GM23338 (cell line): ENCODE measurements at regions not wholly inside any gene's neighbourhood (a gene's known extent, or its start where the extent isn't known, plus 50 kb on each side); places are given as distances from the start of the nearest gene placed in this dataset.

Source experiments
- ATAC-seq: fragments of 200-7000 bp; cut with Tn5 transposase; 3 replicates; pipeline ENCODE4 v1.9.1; 2020
- DNase-seq: peaks from one replicate; pipeline ENCODE4 v3.0.0-alpha.2; 2015; ENCODE audit warnings: low spot score
- H2AFZ ChIP-seq: fragments of 200-600 bp; sonication (generic); 2 replicates; pipeline ENCODE4 v1.8.0; 2016; ENCODE audit warnings: antibody characterized with exemption, mild to moderate bottlenecking, moderate library complexity
- H3F3A ChIP-seq: fragments of 200-600 bp; sonication (generic); replicated peaks from 2 replicates; pipeline ENCODE4 v1.8.0; 2017; ENCODE audit warnings: antibody characterized with exemption, mixed run types, low read depth
- H3K27ac ChIP-seq: fragments of 200-600 bp; sonication (generic); 2 replicates; pipeline ENCODE4 v1.6.1; 2016; ENCODE audit warnings: low read depth
- H3K27me3 ChIP-seq: fragments of 200-600 bp; sonication (generic); 2 replicates; pipeline ENCODE4 v1.8.0; 2016; ENCODE audit warnings: mild to moderate bottlenecking, mixed run types, moderate library complexity; ENCODE audit not compliant: insufficient read depth
- H3K36me3 ChIP-seq: fragments of 200-600 bp; sonication (generic); 2 replicates; pipeline ENCODE4 v1.8.0; 2016; ENCODE audit warnings: mild to moderate bottlenecking; ENCODE audit not compliant: insufficient read depth
- H3K4me1 ChIP-seq: fragments of 200-600 bp; sonication (generic); 2 replicates; pipeline ENCODE4 v1.8.0; 2016; ENCODE audit warnings: mild to moderate bottlenecking, moderate library complexity; ENCODE audit not compliant: insufficient read depth
- H3K4me2 ChIP-seq: fragments of 200-600 bp; sonication (generic); 2 replicates; pipeline ENCODE4 v1.7.1; 2017; ENCODE audit warnings: mixed run types
- H3K4me3 ChIP-seq: fragments of 200-600 bp; sonication (generic); 2 replicates; pipeline ENCODE4 v1.6.1; 2016; ENCODE audit warnings: mixed run types
- H3K79me2 ChIP-seq: fragments of 200-600 bp; sonication (generic); replicated peaks from 2 replicates; pipeline ENCODE4 v1.8.0; 2017; ENCODE audit warnings: mild to moderate bottlenecking; ENCODE audit not compliant: insufficient read depth
- H3K9me2 ChIP-seq: fragments of 200-600 bp; sonication (generic); 2 replicates; pipeline ENCODE4 v1.8.0; 2017; ENCODE audit not compliant: insufficient read depth
- H4K20me1 ChIP-seq: fragments of 200-600 bp; sonication (generic); replicated peaks from 2 replicates; pipeline ENCODE4 v1.8.0; 2017; ENCODE audit warnings: mild to moderate bottlenecking; ENCODE audit not compliant: insufficient read depth
- H3K27ac Mint-ChIP-seq: 2 replicates; pipeline ENCODE4 v1.8.0; 2020; ENCODE audit warnings: inconsistent platforms, mild to moderate bottlenecking, moderate library complexity, mixed read lengths
- H3K27me3 Mint-ChIP-seq: 3 replicates; pipeline ENCODE4 v1.8.0; 2022; ENCODE audit warnings: low read depth, mild to moderate bottlenecking, moderate library complexity, mixed read lengths, inconsistent platforms; ENCODE audit not compliant: insufficient read depth, poor library complexity
- H3K36me3 Mint-ChIP-seq: 3 replicates; pipeline ENCODE4 v1.8.0; 2021; ENCODE audit warnings: low read depth, mild to moderate bottlenecking, inconsistent platforms, moderate library complexity, mixed read lengths
- H3K4me1 Mint-ChIP-seq: 3 replicates; pipeline ENCODE4 v1.8.0; 2020; ENCODE audit warnings: mild to moderate bottlenecking, inconsistent platforms, mixed read lengths
- H3K4me3 Mint-ChIP-seq: 3 replicates; pipeline ENCODE4 v1.8.0; 2021; ENCODE audit warnings: moderate library complexity, mild to moderate bottlenecking, inconsistent platforms, mixed read lengths
- H3K9me3 Mint-ChIP-seq: 3 replicates; pipeline ENCODE4 v1.8.0; 2020; ENCODE audit warnings: moderate library complexity, mild to moderate bottlenecking, inconsistent platforms, mixed read lengths
- CREB1 ChIP-seq: fragments of 250-450 bp; sonication (Bioruptor Pico); IDR thresholded peaks from 2 replicates; pipeline ENCODE4 v1.5.0; 2020; ENCODE audit warnings: low read depth, mild to moderate bottlenecking, moderate library complexity
- EZH2 ChIP-seq: fragments of 200-600 bp; sonication (generic); IDR thresholded peaks from one replicate; pipeline ENCODE4 v1.8.0; 2017; ENCODE audit warnings: antibody characterized with exemption, mild to moderate bottlenecking, low read depth; ENCODE audit not compliant: unreplicated experiment
- EZH2phosphoT487 ChIP-seq: fragments of 200-600 bp; sonication (generic); IDR thresholded peaks from one replicate; pipeline ENCODE4 v1.8.1; 2018; ENCODE audit warnings: antibody characterized with exemption; ENCODE audit not compliant: unreplicated experiment
- NANOG ChIP-seq: IDR thresholded peaks from 2 replicates; pipeline ENCODE4 v1.6.1; 2016; ENCODE audit warnings: antibody characterized with exemption, borderline replicate concordance
- POLR2AphosphoS5 ChIP-seq: IDR thresholded peaks from 2 replicates; pipeline ENCODE4 v1.6.1; 2016; ENCODE audit warnings: antibody characterized with exemption, low read depth
- STAT1 ChIP-seq: IDR thresholded peaks from one replicate; pipeline ENCODE4 v1.6.1; 2016; ENCODE audit warnings: antibody characterized with exemption; ENCODE audit not compliant: unreplicated experiment
- ZNF114 ChIP-seq: fragments of 250-450 bp; sonication (Bioruptor Pico); IDR thresholded peaks from 2 replicates; pipeline ENCODE4 v1.5.0; 2020; ENCODE audit warnings: mild to moderate bottlenecking, moderate library complexity
- TF ChIP-seq, protein P1 (sequence below), 2 experiments: fragments of 200-600 bp in 1 of 2; sonication (generic) in 1 of 2; conservative IDR thresholded peaks; 2 replicates each; pipeline versions ENCODE4 v1.5.1 to v1.6.1; 2016 to 2017; ENCODE audit warnings: antibody characterized with exemption in 2 of 2, low read depth in 2 of 2, mild to moderate bottlenecking in 2 of 2, moderate library complexity in 1 of 2
- TF ChIP-seq, protein P2 (sequence below): IDR thresholded peaks from one replicate; pipeline ENCODE4 v1.6.1; 2018; ENCODE audit warnings: antibody characterized with exemption; ENCODE audit not compliant: unreplicated experiment

DNA sequence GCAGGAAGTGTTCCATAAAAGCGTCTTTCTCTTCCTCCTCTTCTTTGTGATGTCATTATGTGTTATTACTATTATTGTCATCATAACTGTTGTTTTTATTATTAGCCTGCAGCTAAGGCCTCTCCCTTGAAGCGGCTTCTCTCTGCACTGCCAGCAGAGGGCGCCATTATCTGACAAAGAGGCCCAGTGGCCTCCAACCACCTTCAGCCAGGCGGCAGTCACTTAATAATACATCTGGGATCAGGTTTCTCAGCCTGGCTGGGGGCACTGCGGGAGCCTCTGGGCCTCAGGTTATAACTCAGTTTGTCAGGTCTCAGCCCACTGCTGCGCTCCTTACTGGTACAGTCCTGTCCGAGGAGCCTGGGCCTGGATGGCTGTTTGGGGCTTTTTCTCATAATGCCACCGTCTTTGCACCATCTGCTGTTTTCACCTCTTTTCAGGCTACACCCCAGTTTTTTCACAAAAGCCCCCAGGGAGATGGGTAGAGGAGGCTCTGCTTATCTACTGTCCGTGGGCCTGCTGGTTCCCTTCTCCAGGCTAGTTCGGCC lies 281.9 kb downstream of the NSG2 start:
- no peaks in the 10 kb centered on the region for H3F3A ChIP-seq
- peaks cover 4% of the 10 kb centered on the region; the same call in 1 of the 2 replicates for H3K4me1 ChIP-seq
- Mint-ChIP-seq H3K27ac (no peak overlapping the region), H3K27me3 (peaks cover 2% of the 10 kb centered on the region), H3K9me3 (no peaks in the 10 kb centered on the region), H3K4me3 (no peak overlapping the region), H3K4me1 (peaks cover 34% of the 10 kb centered on the region), H3K36me3 (no peaks in the 10 kb centered on the region)
- H3K4me2 ChIP-seq, result no peak overlapping the region
- TF ChIP-seq, protein P1, sequence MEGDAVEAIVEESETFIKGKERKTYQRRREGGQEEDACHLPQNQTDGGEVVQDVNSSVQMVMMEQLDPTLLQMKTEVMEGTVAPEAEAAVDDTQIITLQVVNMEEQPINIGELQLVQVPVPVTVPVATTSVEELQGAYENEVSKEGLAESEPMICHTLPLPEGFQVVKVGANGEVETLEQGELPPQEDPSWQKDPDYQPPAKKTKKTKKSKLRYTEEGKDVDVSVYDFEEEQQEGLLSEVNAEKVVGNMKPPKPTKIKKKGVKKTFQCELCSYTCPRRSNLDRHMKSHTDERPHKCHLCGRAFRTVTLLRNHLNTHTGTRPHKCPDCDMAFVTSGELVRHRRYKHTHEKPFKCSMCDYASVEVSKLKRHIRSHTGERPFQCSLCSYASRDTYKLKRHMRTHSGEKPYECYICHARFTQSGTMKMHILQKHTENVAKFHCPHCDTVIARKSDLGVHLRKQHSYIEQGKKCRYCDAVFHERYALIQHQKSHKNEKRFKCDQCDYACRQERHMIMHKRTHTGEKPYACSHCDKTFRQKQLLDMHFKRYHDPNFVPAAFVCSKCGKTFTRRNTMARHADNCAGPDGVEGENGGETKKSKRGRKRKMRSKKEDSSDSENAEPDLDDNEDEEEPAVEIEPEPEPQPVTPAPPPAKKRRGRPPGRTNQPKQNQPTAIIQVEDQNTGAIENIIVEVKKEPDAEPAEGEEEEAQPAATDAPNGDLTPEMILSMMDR (conservative IDR thresholded peaks at IDR 0.05; ENCODE audit: low read depth in 2 of 2), result peak; percentile 93 to 99
- TF ChIP-seq NANOG (no peak), EZH2phosphoT487 (no peak), EZH2 (no peak)
- no peaks in the 10 kb centered on the region for H3K27me3 ChIP-seq
- no peak overlapping the region for H2AFZ ChIP-seq
- DNase-seq, result peak; percentile 96
- H3K79me2 ChIP-seq, result no peaks in the 10 kb centered on the region
- no peaks in the 10 kb centered on the region for H3K9me2 ChIP-seq
- H3K27ac ChIP-seq, result no peak overlapping the region
- no peaks in the 10 kb centered on the region for H3K36me3 ChIP-seq
- no peaks in the 10 kb centered on the region for H4K20me1 ChIP-seq
- ATAC-seq, result peak; percentile 93
- H3K4me3 ChIP-seq, result no peak overlapping the region

DNA sequence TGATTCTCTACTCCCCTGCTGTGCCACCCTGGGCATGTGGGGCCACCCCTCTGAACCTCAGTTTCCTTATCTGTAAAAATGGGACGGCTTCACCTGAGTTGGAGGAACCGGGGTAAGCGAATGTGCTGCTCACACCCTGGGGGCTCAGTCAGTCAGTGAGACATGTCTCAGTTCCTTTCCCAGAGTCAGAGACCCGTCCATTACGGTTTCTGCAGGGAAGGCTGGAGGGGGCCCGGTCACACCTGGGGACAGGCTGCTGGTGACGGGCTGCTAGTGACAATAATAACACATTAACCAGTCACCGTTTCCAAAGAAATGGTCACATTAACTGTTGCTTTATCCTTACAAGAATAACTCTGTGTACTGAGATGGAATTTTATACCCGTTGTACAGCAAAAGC lies 282.4 kb downstream of the NSG2 start:
- no peaks in the 10 kb centered on the region for H3K36me3 ChIP-seq
- no peaks in the 10 kb centered on the region for H4K20me1 ChIP-seq
- H3F3A ChIP-seq, result no peaks in the 10 kb centered on the region
- no peaks in the 10 kb centered on the region for H3K27me3 ChIP-seq
- no peak overlapping the region for H3K27ac ChIP-seq
- no peaks in the 10 kb centered on the region for H3K9me2 ChIP-seq
- no peak overlapping the region for H3K27ac Mint-ChIP-seq
- H3K36me3 Mint-ChIP-seq, result no peaks in the 10 kb centered on the region
- no peak overlapping the region for H3K4me2 ChIP-seq
- H3K4me1 Mint-ChIP-seq, result peaks cover 34% of the 10 kb centered on the region
- DNase-seq (no peak), ATAC-seq (no peak)
- H3K4me1 ChIP-seq, result peaks cover 4% of the 10 kb centered on the region; the same call in 1 of the 2 replicates
- H3K4me3 Mint-ChIP-seq, result no peak overlapping the region
- no peaks in the 10 kb centered on the region for H3K79me2 ChIP-seq
- H3K9me3 Mint-ChIP-seq, result no peaks in the 10 kb centered on the region
- H2AFZ ChIP-seq, result no peak overlapping the region
- H3K4me3 ChIP-seq, result no peak overlapping the region
- H3K27me3 Mint-ChIP-seq, result peaks cover 3% of the 10 kb centered on the region
- TF ChIP-seq STAT1 (no peak), NANOG (no peak), CREB1 (CRISPR knock-in tag) (no peak), ZNF114 (no peak), POLR2AphosphoS5 (no peak)
- TF ChIP-seq, protein P2, sequence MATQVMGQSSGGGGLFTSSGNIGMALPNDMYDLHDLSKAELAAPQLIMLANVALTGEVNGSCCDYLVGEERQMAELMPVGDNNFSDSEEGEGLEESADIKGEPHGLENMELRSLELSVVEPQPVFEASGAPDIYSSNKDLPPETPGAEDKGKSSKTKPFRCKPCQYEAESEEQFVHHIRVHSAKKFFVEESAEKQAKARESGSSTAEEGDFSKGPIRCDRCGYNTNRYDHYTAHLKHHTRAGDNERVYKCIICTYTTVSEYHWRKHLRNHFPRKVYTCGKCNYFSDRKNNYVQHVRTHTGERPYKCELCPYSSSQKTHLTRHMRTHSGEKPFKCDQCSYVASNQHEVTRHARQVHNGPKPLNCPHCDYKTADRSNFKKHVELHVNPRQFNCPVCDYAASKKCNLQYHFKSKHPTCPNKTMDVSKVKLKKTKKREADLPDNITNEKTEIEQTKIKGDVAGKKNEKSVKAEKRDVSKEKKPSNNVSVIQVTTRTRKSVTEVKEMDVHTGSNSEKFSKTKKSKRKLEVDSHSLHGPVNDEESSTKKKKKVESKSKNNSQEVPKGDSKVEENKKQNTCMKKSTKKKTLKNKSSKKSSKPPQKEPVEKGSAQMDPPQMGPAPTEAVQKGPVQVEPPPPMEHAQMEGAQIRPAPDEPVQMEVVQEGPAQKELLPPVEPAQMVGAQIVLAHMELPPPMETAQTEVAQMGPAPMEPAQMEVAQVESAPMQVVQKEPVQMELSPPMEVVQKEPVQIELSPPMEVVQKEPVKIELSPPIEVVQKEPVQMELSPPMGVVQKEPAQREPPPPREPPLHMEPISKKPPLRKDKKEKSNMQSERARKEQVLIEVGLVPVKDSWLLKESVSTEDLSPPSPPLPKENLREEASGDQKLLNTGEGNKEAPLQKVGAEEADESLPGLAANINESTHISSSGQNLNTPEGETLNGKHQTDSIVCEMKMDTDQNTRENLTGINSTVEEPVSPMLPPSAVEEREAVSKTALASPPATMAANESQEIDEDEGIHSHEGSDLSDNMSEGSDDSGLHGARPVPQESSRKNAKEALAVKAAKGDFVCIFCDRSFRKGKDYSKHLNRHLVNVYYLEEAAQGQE, result no peak
- TF ChIP-seq, protein P1 (conservative IDR thresholded peaks at IDR 0.05; ENCODE audit: low read depth in 2 of 2), result no peak
